H1 (cell line): ENCODE measurements at regions not wholly inside any gene's neighbourhood (a gene's known extent, or its start where the extent isn't known, plus 50 kb on each side); places are given as distances from the start of the nearest gene placed in this dataset.

Experiments
- CTCF ChIA-PET: fragments of 300-600 bp; sonication (Branson Sonifier 250); formaldehyde crosslinking; loops from one replicate; lab custom pipeline; 2021; ENCODE audit not compliant: partially characterized antibody; lab: Charles Lee
- POLR2A ChIA-PET: fragments of 300-600 bp; sonication (Branson Sonifier 250); formaldehyde crosslinking; loops from one replicate; lab custom pipeline; 2021; ENCODE audit warnings: inconsistent platforms; ENCODE audit not compliant: partially characterized antibody; lab: Charles Lee
- DNase-seq, 2 experiments: peaks; one replicate each; pipeline versions ENCODE4 v3.0.0 to v3.0.0-alpha.2; 2010 to 2022; ENCODE audit warnings: low spot score in 2 of 2, low read depth in 1 of 2, mixed read lengths in 1 of 2
- FAIRE-seq: peaks from 2 replicates; lab custom pipeline; 2011; peaks lifted over from hg19 to GRCh38; lab: Jason Lieb, UNC
- H2AFZ ChIP-seq: 2 replicates; pipeline ENCODE4 v1.8.1; 2012; ENCODE audit warnings: low read length, inconsistent platforms
- H2AK5ac ChIP-seq: 2 replicates; pipeline ENCODE4 v1.6.1; 2013; ENCODE audit warnings: low read depth, low read length
- H2BK120ac ChIP-seq: replicated peaks from 2 replicates; pipeline ENCODE3; 2013; ENCODE audit warnings: low read depth, low read length, inconsistent platforms
- H2BK12ac ChIP-seq: 2 replicates; pipeline ENCODE4 v1.6.1; 2013; ENCODE audit warnings: low read depth, low read length
- H2BK15ac ChIP-seq: 2 replicates; pipeline ENCODE4 v1.6.1; 2013; ENCODE audit warnings: low read length
- H2BK20ac ChIP-seq: 2 replicates; pipeline ENCODE4 v1.6.1; 2013; ENCODE audit warnings: low read length
- H2BK5ac ChIP-seq: 2 replicates; pipeline ENCODE4 v1.6.1; 2013; ENCODE audit warnings: low read depth, low read length
- H3K14ac ChIP-seq: 2 replicates; pipeline ENCODE4 v1.6.1; 2013; ENCODE audit warnings: inconsistent platforms; ENCODE audit not compliant: insufficient read length
- H3K18ac ChIP-seq: 2 replicates; pipeline ENCODE4 v1.6.1; 2013; ENCODE audit warnings: low read length; ENCODE audit errors: extremely low read depth
- H3K23ac ChIP-seq: 2 replicates; pipeline ENCODE4 v1.6.1; 2013; ENCODE audit warnings: inconsistent platforms; ENCODE audit not compliant: insufficient read length
- H3K23me2 ChIP-seq: 2 replicates; pipeline ENCODE4 v1.6.1; 2013; ENCODE audit warnings: low read depth, low read length
- H3K27ac ChIP-seq: 2 replicates; pipeline ENCODE4 v1.6.1; 2011; ENCODE audit warnings: low read depth, low read length, inconsistent platforms
- H3K27me3 ChIP-seq, 4 experiments: replicated peaks in 1 of 4; 1 replicate in 1 of 4; 2 replicates in 3 of 4; pipeline versions ENCODE4 v1.6.1 to v1.8.1; 2011 to 2013; ENCODE audit warnings: low read length in 3 of 4, mild to moderate bottlenecking in 3 of 4, inconsistent platforms in 2 of 4, mixed read lengths in 2 of 4, moderate library complexity in 1 of 4; ENCODE audit not compliant: control insufficient read depth in 3 of 4, insufficient read depth in 3 of 4; ENCODE audit errors: extremely low read depth in 1 of 4
- H3K36me3 ChIP-seq, 4 experiments: 2 replicates each; pipeline versions ENCODE4 v1.6.1 to v1.8.1; 2011 to 2013; ENCODE audit warnings: mild to moderate bottlenecking in 4 of 4, low read length in 3 of 4, moderate library complexity in 2 of 4, control low read depth in 1 of 4, inconsistent platforms in 1 of 4; ENCODE audit not compliant: insufficient read depth in 4 of 4, control insufficient read depth in 2 of 4
- H3K4ac ChIP-seq: replicated peaks from 2 replicates; pipeline ENCODE3; 2013; ENCODE audit warnings: low read length, low read depth, mixed read lengths, inconsistent platforms; ENCODE audit not compliant: insufficient read length
- H3K4me1 ChIP-seq, 4 experiments: replicated peaks in 1 of 4; 1 replicate in 1 of 4; 2 replicates in 3 of 4; pipeline versions ENCODE4 v1.6.1 to v1.8.1; 2011 to 2013; ENCODE audit warnings: low read length in 3 of 4, inconsistent platforms in 2 of 4, mixed read lengths in 1 of 4; ENCODE audit not compliant: insufficient read depth in 4 of 4, control insufficient read depth in 3 of 4
- H3K4me2 ChIP-seq, 2 experiments: 2 replicates each; pipeline versions ENCODE4 v1.6.1 to v1.8.1; 2011 to 2013; ENCODE audit warnings: low read depth in 2 of 2, low read length in 2 of 2, control low read depth in 1 of 2, inconsistent platforms in 1 of 2, mild to moderate bottlenecking in 1 of 2; ENCODE audit not compliant: insufficient read depth in 1 of 2
- H3K4me3 ChIP-seq, 4 experiments: fragments of 200-600, 300-600 bp in 1 of 4; sonication (generic), shearing (Covaris generic), sonication (Bioruptor Twin) in 1 of 4; 2 replicates each; pipeline versions ENCODE4 v1.5.1 to v1.8.1; 2011 to 2016; ENCODE audit warnings: low read length in 4 of 4, low read depth in 3 of 4, control low read depth in 2 of 4, inconsistent platforms in 2 of 4, mild to moderate bottlenecking in 2 of 4, mixed read lengths in 1 of 4, moderate library complexity in 1 of 4; ENCODE audit not compliant: insufficient read depth in 2 of 4; ENCODE audit errors: extremely low read depth in 1 of 4
- H3K56ac ChIP-seq: replicated peaks from 2 replicates; pipeline ENCODE3; 2013; ENCODE audit warnings: low read depth, mild to moderate bottlenecking, mixed read lengths, low read length, inconsistent platforms; ENCODE audit not compliant: insufficient read length
- H3K79me1 ChIP-seq: 2 replicates; pipeline ENCODE4 v1.6.1; 2013; ENCODE audit warnings: low read depth, low read length, control low read depth
- H3K79me2 ChIP-seq, 2 experiments: 2 replicates each; pipeline versions ENCODE4 v1.6.1 to v1.8.1; 2012 to 2013; ENCODE audit warnings: low read length in 2 of 2, mild to moderate bottlenecking in 2 of 2, inconsistent platforms in 1 of 2; ENCODE audit not compliant: insufficient read depth in 2 of 2, control insufficient read depth in 1 of 2
- H3K9ac ChIP-seq, 4 experiments: replicated peaks in 1 of 4; 1 replicate in 1 of 4; 2 replicates in 3 of 4; pipeline versions ENCODE4 v1.6.1 to v1.8.1; 2011 to 2013; ENCODE audit warnings: low read depth in 3 of 4, low read length in 3 of 4, control low read depth in 2 of 4, mild to moderate bottlenecking in 2 of 4, moderate library complexity in 2 of 4, inconsistent platforms in 1 of 4; ENCODE audit errors: extremely low read depth in 1 of 4
- H3K9me3 ChIP-seq, 2 experiments: 2 replicates each; pipeline versions ENCODE4 v1.6.1 to v1.8.1; 2012 to 2013; ENCODE audit warnings: mild to moderate bottlenecking in 2 of 2, moderate library complexity in 2 of 2, control low read depth in 1 of 2, inconsistent platforms in 1 of 2, low read depth in 1 of 2, low read length in 1 of 2, mixed read lengths in 1 of 2; ENCODE audit not compliant: insufficient read depth in 2 of 2
- H4K20me1 ChIP-seq, 2 experiments: replicated peaks in 1 of 2; 2 replicates each; pipeline versions ENCODE3 to v1.8.1; 2011 to 2013; ENCODE audit warnings: inconsistent platforms in 2 of 2, low read length in 2 of 2, mild to moderate bottlenecking in 1 of 2; ENCODE audit not compliant: insufficient read depth in 2 of 2, control insufficient read depth in 1 of 2
- H4K5ac ChIP-seq: 2 replicates; pipeline ENCODE4 v1.6.1; 2013; ENCODE audit warnings: low read length, low read depth, mixed read lengths, inconsistent platforms; ENCODE audit not compliant: insufficient read length
- H4K8ac ChIP-seq: 2 replicates; pipeline ENCODE4 v1.8.0; 2013; ENCODE audit warnings: mild to moderate bottlenecking, moderate library complexity, low read length, inconsistent platforms; ENCODE audit not compliant: insufficient read depth; ENCODE audit errors: extremely low read depth
- H4K91ac ChIP-seq: replicated peaks from 2 replicates; pipeline ENCODE3; 2013; ENCODE audit warnings: low read length, mixed read lengths, inconsistent platforms; ENCODE audit not compliant: insufficient read length
- ASH2L ChIP-seq: fragments of 200-600, 300-600 bp; sonication (generic); IDR thresholded peaks from one replicate; pipeline ENCODE4 v1.7.1; 2017; ENCODE audit warnings: low read length
- CHD1 ChIP-seq: IDR thresholded peaks from 2 replicates; pipeline ENCODE4 v1.6.1; 2012; ENCODE audit warnings: low read depth, low read length, improper control_type of control experiment
- CREB1 ChIP-seq: IDR thresholded peaks from 2 replicates; pipeline ENCODE4 v1.6.1; 2012; ENCODE audit warnings: inconsistent platforms
- NRF1 ChIP-seq: IDR thresholded peaks from 2 replicates; pipeline ENCODE4 v1.6.1; 2011; ENCODE audit warnings: mild to moderate bottlenecking, low read depth, low read length, improper control_type of control experiment
- TF ChIP-seq, protein P1 (sequence below): IDR thresholded peaks from 2 replicates; pipeline ENCODE4 v1.6.1; 2011; ENCODE audit warnings: low read length, improper control_type of control experiment

DNA sequence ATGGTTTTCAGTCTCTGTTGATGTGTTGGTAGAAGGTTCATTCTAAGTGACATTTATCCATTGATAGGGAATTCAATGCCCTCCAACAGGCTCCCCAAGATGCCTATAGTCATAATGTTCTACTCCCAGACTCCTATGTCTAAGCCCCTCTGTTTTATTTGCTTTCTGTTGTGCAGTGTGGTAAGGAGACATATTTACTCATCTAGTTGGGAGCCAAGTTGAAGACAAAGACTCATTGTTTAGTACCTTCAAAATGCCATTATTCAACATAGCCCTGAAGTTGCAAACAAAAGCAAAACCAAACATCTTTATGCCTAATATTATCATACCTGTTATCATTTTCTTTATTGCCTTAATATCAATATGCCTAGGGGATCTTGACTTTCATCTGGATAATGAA lies 302.1 kb downstream of the RMST start:
- Histone ChIP-seq H3K79me2 (no peaks in the 10 kb centered on the region), H2BK5ac (no peak overlapping the region)
- CTCF ChIA-PET: no interaction called here
- no peak for TF ChIP-seq CHD1
- no peak for TF ChIP-seq NRF1
- TF ChIP-seq, protein P1, sequence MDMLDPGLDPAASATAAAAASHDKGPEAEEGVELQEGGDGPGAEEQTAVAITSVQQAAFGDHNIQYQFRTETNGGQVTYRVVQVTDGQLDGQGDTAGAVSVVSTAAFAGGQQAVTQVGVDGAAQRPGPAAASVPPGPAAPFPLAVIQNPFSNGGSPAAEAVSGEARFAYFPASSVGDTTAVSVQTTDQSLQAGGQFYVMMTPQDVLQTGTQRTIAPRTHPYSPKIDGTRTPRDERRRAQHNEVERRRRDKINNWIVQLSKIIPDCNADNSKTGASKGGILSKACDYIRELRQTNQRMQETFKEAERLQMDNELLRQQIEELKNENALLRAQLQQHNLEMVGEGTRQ: no peak
- no peak for TF ChIP-seq ASH2L
- TF ChIP-seq CREB1: no peak

More for the DNA sequence above, 302.1 kb downstream of the RMST start:
- H2BK120ac ChIP-seq: no peak overlapping the region
- no peak overlapping the region for H3K4me3 ChIP-seq
- no peak overlapping the region for H3K4me2 ChIP-seq
- no peak overlapping the region for H2BK12ac ChIP-seq
- no peak overlapping the region for H3K14ac ChIP-seq
- H4K8ac ChIP-seq: no peak overlapping the region
- H3K23ac ChIP-seq: no peak overlapping the region
- H3K79me1 ChIP-seq: no peaks in the 10 kb centered on the region
- FAIRE-seq: no peak
- no peak overlapping the region for H2BK20ac ChIP-seq
- H3K23me2 ChIP-seq: no peaks in the 10 kb centered on the region
- no peaks in the 10 kb centered on the region for H3K27me3 ChIP-seq
- POLR2A ChIA-PET: no interaction called here
- no peaks in the 10 kb centered on the region; a peak in 1 of 8 replicates for H3K36me3 ChIP-seq
- H3K4ac ChIP-seq: no peak overlapping the region
- no peak overlapping the region for H2BK15ac ChIP-seq
- H2AFZ ChIP-seq: no peak overlapping the region
- H4K5ac ChIP-seq: no peak overlapping the region
- no peaks in the 10 kb centered on the region for H3K4me1 ChIP-seq
- no peak overlapping the region for H4K91ac ChIP-seq
- no peak overlapping the region for H2AK5ac ChIP-seq
- no peak overlapping the region for H3K27ac ChIP-seq
- peaks cover 0 to 3% of the 10 kb centered on the region in 2 experiments; a peak in 2 of 4 replicates for H3K9me3 ChIP-seq
- H3K9ac ChIP-seq: no peak overlapping the region
- DNase-seq: no peak
- no peaks in the 10 kb centered on the region for H4K20me1 ChIP-seq
- H3K56ac ChIP-seq: no peak overlapping the region
- no peak overlapping the region for H3K18ac ChIP-seq
